ENCODE measurements at regions not wholly inside any gene's neighbourhood (a gene's known extent, or its start where the extent isn't known, plus 50 kb on each side); places are given as distances from the start of the nearest gene placed in this dataset.
"Not testable (repeated sequence)": the region's sequence is repeated elsewhere in the genome, so short reads cannot be mapped to it uniquely, and the experiment has no call there.

DNA sequence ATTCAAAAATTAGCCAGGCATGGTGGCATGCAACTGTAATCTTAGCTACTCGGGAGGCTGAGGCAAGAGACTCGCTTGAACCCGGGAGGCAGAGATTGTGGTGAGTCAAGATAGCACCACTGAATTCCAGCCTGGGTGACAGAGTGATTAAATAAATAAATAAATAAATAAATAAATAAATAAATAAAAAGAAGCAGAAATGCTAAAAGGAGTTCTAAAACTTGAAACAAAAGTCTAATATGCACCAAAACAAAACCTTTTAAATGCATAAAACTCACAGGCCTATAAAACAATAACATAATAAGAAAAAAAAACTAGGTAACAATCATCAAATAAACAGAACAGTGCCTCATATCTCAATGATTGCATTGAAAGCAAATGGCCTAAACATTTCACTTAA is 1458.9 kb downstream of the AMY1C start:
- DNase-seq = no peak

DNA sequence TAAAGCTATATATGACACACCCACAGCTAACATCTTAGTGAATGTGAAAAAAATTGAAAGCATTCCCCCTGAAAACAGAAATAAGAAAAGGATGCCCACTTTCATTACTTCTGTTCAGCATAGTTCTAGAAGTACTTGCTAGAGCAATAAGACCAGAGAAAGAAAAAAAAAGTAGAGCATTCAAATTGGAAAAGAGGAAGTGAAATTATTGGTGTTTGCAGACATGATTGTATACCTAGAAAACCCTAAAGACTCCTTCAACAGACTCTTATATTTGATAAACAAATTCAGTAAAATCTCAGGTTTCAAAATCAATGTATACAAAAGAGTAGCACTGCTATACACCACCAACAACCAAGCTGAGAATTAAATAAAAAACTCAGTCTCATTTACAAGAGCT is 1461.0 kb downstream of the AMY1C start:
- no peak for DNase-seq

DNA sequence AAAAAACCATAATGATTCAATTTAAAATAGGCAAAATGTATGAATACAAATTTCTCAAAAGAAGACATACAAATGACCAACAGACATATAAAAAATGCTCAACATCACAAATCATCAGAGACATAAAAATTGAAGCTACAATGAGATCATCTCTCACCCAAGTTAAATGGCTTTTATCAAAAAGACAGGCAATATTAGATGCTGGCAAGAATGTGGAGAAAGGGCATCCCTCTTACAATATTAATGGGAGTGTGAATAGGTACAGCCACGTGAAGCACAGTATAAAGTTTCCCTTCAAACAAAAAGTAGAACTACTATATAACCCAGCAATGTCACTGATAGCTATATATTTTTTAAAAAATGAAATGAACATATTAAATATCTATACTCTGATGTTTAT is 1481.7 kb downstream of the AMY1C start:
- DNase-seq = no peak

DNA sequence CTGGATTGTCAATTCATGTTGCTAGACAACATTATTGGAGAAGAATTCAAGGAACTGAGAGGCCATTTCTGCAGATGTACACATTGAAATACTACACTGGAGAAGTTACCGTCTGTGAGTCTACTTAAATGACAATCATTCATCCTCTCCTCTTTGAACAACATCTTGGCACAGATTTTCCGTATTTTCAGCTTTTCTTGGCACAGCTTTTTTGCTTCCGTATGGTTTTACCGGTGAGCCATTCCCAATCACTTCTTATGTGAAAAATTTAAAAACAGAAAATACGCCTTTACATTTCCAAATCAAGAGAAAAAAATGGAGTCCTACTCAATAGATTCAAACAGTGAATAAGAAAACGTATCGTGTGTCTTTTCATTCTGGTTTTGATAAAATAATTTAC is 1493.7 kb downstream of the AMY1C start:
- DNase-seq = no peak

DNA sequence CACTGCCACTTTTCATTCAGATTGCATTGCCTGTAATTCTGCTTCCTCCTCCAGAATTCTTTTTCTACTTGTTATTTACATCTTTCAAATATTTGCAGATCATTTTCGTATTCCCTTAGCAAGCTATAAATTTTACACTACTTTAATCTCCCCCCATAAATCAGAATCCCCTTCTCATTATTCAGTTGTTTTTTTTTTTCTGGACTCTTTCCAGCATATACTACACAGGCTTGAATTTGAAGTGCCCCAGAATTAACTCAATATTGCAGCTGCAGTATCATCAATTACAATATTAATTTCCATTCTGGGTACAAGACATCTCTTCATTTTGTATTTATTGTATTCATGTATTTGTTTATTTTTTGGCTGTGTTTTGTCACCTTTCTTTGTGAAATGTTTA is 1494.3 kb downstream of the AMY1C start:
- no peak for DNase-seq

DNA sequence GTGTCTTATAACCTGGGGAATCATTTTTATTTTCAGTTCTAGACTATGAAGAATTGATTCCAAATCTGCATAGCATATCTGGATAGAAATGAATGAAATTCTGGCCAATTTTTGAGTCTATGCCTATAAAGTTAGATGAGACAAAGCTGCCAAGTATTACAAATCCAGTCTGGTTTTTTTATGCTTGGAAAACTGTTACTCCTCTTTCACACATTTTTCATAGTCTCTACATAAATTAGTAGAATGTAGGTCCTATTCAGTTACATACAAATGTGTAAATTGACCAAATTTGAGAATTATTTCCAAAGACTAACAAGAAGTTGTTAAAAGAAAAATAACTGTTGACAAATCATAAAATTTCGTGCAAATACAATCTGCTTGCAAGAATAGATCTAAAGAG is 1505.2 kb downstream of the AMY1C start:
- DNase-seq = no peak

DNA sequence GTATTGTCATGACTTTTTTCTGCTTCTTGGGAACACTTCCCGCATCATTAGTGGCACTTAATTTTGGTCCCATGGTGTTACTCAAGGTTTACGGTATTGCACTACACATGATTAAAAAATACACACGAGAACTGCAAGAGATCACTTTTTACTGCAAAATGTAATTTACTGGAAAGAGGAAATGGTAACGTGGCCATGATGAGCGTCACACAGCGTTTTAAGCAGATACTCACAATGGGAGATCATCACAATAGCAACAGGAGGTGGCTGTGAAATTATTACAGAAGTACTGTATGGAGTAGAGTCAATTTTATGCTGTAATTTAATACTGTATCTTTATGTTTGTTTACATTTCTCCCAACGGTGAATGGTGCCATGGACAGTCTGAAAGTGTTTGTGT is 1510.3 kb downstream of the AMY1C start:
- DNase-seq = no peak

DNA sequence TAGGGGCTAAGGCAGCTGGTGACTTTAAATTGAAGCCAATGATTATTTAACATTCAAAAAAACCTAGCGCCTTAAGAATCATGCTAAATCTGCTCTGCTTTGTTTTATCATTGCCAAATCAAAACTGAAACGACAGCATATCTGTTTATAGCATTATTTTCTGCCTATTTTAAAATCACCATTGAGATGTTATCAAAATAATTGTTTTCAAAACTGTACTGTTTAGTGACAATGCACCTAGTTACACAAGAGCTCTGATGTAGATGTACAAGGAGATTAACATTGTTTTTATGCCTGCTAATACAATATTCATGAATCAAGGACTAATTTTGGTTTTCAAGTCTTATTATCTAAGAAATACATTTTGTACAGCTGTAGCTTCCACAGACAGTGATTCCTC is 1521.3 kb downstream of the AMY1C start:
- no peak for DNase-seq

DNA sequence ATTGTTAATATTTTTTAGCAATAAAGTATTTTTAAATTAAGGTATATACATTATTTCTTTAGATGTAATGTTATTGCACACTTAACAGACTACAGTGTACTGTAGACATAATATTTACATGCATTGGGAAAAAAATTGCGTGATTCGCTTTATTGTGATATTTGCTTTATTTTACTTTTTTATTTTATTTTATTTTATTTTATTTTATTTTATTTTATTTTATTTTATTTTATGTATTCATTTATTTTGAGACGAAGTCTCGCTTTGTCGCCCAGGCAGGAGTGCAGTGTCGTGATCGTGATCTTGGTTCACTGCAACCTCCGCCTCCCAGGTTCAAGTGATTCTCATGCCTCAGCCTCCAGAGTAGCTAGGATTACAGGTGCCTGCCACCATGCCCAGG is 1522.7 kb downstream of the AMY1C start:
- not testable (repeated sequence) for DNase-seq

DNA sequence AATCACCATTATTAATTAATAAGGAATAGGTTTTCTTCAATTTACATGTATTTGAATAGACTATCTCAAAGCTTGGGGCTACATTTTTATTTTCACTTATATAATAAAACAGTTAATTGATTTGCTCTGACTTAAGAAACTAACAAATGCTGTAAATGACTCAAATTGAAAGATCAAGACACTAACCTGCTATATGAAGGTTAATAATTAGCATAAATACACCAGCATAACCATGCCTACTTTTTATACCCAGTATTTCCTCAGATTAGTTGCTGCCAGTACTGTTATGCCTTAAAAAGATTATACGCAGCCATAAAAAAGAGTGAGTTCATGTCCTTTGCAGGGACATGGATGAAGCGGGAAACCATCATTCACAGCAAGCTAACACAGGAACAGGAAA is 1545.1 kb downstream of the AMY1C start:
- no peak for DNase-seq

DNA sequence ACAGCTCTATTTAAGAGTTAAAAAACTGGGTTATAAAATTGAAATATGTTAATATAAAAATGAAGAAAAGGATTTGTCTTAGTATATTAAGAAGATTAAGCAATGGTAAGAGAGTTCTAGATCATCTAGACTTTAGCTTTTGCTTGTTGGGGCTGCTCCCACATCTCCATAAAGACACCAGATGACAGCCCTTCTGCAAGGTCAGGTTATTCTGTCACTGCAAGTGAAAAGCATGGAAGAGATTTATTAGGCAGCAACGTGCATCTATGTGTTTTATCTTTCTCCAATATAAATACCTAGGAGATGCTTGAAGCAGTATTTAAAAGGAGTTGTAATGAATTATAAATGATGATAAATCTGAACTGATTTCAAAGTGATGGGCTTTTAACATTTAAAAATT is 1560.4 kb downstream of the AMY1C start:
- no peak for DNase-seq

DNA sequence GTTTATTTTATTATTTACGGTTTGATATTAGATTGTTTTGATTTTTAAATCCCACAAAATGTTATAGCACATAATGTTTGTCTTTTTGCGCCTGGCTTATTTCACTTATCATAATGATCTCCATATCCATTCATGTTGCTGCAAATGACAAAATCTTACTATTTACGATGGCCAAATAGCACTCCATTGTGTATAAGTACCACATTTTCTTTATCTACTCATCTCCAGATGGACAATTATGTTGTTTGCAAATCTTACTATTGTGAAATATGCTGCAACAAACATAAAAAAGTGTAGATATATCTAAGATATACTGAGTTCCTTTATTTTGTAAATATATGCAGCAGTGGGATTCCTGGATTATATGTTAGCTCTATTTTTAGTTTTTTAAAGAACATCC is 1568.3 kb downstream of the AMY1C start:
- DNase-seq = no peak

DNA sequence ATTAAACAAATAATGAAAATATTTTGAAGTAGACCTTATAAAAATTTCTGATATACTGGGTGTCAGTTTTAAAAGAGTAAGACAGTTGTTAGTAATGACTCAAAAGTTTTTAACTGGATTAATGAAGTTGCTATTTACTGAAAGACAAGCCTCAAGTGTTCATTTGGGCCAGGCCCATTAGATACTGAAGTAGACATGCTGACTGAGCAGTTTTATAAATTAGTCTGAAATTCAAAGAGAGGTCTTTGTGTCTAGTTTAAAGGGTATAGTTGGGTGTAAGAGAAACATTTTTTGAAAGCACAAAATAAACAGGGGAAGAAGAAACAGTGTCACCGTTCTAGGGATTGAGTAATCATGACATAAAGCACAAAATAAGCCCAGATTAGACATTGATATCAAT is 1577.2 kb downstream of the AMY1C start:
- DNase-seq = no peak

DNA sequence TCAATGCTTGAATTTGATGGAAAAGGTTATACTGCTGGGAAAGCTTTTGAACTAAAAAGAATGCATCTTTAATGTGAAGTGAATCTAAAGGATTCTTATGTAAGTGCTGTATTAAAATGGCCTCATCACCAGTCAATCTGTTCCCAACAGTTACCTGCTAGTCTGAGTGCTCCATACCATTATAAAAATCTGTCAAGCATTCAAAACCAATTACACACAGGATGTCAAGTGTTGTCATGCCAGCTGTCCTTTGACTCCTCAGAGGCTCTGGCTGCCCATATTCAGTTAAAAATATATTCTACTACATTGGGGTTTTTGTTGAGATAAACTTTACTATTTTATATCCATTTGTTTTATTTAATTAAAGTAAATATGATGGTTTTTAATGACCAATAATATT is 1587.7 kb downstream of the AMY1C start:
- DNase-seq = no peak

DNA sequence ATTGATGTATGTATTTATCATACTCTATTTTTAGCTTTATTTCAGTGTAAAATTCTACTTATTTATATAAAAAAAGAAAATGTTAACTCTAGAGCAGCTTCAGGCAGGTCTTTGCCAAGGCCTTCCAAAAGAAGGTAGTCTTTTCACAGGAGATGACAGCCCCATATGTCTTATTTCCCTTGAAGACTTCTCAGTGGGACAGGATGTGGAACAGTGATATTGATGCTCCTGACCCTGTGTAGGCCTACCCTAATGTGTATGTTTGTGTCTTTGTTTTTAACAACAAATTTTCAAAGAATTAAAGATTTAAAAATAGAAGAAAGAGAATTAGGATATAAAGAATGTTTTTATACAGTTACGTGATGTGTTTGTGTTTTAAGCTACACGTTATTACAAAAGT is 1593.6 kb downstream of the AMY1C start:
- DNase-seq = no peak

DNA sequence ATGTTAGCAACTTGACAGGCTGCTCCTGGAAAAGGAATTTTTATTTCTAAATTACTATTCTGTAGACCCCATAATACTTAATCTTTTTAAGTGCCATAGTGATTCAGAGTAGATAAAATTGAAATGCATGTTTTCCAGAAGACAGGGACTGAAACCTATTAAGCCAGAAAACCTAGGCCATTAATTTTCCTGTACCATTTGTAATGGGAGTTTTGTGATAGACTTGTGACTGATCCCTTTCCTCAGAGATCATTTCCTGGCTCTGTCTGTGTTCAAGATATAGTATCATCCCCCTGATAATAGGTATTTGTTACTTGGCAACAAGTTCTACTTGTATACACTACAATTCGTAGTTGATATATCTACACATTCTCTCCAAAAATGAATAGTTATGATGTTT is 1609.8 kb downstream of the AMY1C start:
- DNase-seq = no peak

DNA sequence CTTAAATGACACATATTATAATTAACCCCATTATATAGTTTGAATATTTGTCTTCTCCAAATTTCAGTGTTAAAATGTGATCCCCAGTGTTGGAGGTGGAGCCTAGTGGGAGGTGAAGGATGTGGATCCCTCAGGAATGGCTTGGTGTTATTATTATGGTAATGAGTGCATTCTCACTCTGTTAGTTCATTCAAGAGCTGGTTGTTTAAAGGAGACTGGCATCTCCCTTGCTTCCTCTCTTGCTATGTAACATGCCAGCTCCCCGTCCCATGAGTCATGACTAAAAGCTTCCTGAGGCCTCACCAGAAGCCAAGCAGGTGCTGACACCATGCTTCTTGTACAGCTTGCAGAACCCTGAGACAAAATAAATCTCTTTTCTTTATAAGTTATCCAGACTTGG is 1612.7 kb downstream of the AMY1C start:
- no peak for DNase-seq

DNA sequence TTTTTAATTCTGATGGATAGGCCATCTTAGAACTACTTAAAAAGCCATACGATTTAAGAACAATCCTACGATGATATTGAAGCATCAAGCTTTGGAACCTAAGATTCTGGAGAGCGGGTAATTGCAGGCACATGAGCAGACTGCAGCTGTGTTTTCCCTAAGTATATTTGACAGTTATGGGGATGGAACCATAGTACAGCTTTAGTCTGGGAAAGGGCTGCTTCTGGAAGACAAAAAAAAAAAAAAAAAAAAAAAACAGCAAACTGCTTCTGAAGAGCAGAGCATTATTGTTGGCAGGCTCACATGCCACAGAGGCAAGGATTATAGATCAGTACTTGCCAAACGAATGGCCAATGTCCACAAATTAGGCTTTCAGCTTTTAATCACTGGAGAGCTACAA is 1618.7 kb downstream of the AMY1C start:
- DNase-seq = no peak

DNA sequence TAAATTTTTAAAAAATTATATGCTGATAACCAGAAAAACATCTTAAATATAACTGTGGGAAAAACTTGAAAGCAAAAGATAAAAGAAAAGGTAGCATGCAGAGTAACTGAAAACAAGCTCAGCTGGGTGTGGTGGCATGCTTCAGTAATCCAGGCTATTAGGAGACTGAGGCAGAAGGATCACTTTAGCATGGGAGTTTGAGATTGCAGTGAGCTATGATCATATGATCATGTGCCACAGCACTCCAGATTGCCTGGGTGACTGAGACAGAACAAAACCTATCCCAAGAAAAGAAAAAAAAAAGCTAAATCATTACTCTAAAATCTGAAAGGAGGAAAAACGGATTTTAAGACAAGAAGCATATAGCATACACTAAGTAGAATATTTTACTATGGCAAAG is 1624.0 kb downstream of the AMY1C start:
- no peak for DNase-seq

DNA sequence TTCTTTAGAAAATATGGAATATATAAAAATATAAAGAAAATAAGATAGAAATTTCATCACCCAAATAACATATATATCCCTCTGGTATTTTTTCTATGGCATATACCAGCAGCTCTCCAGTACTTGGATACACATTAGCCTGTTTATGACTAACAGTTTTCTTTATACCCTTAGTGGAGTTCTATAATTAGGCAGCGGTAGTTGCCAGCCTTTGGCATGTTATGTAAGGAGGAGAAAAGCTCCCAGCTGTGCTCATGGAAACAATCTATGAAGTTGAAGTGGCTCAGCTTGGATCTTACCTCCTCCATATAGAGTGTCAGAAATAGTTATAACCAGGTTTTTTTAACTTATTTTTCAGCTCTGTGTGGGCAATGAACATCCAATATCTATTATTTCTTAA is 1636.8 kb downstream of the AMY1C start:
- DNase-seq = no peak

DNA sequence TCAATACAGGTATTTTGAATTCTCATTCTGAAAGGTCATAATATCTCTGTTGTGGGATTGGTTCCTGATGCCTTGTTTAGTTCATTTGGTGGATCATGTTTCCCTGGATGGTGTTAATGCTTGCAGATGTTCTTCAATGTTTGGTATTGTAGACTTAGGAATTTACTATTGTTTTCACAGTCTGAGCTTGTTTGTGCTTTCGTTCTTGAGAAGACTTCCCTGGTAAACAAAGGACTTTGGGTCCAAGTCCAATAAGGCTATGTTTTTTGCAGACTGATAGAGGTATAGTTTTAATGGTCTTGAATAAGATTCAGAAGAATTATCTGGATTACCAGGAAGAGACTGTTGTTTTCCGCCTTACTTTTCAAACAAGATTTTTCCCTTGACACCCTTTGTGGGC is 1646.3 kb downstream of the AMY1C start:
- no peak for DNase-seq

DNA sequence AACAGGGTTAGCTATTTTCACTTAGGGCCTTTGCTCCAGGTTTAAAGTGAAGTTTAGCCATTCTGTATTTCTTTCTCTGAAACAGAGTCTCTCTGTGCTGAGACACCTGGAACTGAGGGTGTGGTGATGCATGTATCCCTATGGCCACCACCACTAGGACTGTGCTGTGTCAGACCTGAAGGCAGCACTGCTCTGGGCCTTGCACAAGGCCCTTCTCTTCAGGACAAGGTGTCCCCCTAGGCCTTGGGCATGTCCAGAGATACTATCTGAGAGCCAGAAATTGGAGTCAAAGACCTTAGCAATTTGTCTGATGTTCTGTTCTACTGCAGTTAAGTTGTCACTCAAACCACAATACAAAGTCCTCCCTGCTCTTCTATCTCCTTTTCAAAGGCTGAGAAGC is 1649.2 kb downstream of the AMY1C start:
- DNase-seq = no peak

DNA sequence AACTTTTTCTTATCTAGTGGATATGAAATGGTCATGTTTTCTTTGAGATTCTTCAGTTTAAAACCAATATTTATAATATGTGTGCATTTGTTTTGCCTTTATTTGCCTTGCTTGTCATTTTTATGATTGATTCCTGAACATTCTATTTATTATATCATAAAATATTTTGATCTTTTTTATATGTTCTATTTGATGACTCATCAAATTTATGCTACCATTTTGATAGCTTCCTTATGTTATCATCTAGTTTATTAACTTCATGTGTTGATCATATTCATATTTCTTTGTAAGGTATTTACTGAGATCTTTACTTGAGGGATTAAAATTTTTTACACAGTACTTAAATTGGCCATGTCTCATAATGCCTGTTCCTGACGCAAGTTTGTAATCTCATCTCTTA is 1650.0 kb downstream of the AMY1C start:
- DNase-seq = no peak

DNA sequence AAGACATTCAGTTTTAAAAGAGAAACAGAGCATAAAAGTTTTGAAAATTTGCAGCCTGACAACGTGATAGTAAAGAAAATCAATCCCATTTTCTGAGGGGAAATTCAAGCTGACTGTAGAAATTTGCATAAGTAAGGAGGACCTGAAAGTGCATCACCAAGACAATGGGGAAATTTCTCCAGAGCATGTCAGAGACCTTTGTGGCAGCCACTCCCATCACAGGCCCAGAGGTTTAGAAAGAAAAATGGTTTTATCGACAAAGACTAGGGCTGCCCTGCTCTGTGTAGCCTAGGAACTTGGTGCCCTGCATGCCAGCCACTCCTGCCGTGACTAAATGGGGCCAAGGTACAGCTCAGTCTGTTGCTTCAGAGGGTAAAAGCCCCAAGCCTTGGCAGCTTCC is 1640.2 kb upstream of the PRMT6 start:
- no peak for DNase-seq

DNA sequence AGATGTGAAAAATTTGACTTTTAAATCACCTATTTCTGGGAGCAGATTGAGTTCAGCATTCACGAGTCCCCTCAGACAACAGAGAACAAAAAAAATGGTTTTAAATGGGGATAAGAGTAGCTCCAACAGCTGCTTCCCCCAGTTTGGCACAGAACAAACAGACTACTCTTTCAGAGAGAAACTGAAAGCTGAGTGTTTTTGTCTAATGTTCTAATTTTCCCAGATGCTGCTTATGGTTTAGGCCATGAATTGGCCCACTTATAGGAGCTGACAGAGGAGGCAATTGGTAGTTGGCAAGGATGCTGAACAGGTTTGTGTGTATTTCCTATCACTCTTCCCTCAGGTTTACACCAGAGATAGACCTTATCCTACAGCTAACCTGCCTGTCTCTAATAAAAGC is 1637.4 kb upstream of the PRMT6 start:
- DNase-seq = no peak

DNA sequence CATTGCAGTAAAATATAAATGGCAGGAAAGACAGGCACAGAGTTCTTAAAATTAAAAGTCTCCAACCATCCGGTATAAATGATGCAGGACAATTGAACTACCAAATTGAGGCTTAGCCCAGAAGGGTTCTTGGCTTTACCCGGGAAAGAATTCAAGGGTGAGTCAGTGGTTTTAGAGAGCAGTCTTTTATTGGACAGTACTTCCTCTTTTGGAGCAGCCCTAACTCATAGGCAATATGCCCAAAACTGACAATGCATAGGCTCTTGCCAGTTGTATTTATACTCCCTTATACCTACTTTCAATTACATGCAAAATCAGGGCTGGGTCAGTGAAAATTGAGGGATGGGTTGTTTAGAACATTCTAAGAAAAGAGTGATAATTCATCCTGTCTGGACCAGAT is 1628.9 kb upstream of the PRMT6 start:
- DNase-seq = no peak

All from inflammatory macrophage (primary cell).